HUDEP-2 (cell line): ENCODE measurements at regions not wholly inside any gene's neighbourhood (a gene's known extent, or its start where the extent isn't known, plus 50 kb on each side); places are given as distances from the start of the nearest gene placed in this dataset.
"Not testable (repeated sequence)": the region's sequence is repeated elsewhere in the genome, so short reads cannot be mapped to it uniquely, and the experiment has no call there.

Experiments used
- DNase-seq, 76 experiments: peaks; one replicate each; lab custom pipeline; 2025; ENCODE audit not compliant: unreplicated experiment in 76 of 76; lab: John Stamatoyannopoulos, UW

- DNase-seq = no peak
Measured at GRCh38 chr14:66001356-66001755, 484.8 kb upstream of the CCDC196 start.

GRCh38 chr14:66003082-66003730 lies 483.0 kb upstream of the CCDC196 start:
- DNase-seq = no peak

- no peak for DNase-seq
Measured at GRCh38 chr14:66005900-66006434, 480.2 kb upstream of the CCDC196 start.

GRCh38 chr14:66008631-66009030 lies 477.5 kb upstream of the CCDC196 start:
- no peak for DNase-seq

- no peak for DNase-seq
Measured at GRCh38 chr14:66009089-66009488, 477.1 kb upstream of the CCDC196 start.

GRCh38 chr14:66010695-66011094 lies 475.5 kb upstream of the CCDC196 start:
- no peak for DNase-seq

- no peak for DNase-seq
Measured at GRCh38 chr14:66011855-66012254, 474.3 kb upstream of the CCDC196 start.

- not testable (repeated sequence) for DNase-seq
Measured at GRCh38 chr14:66013607-66014006, 472.6 kb upstream of the CCDC196 start.

GRCh38 chr14:66015071-66015780 lies 470.9 kb upstream of the CCDC196 start:
- DNase-seq = no peak

- DNase-seq = no peak
Measured at GRCh38 chr14:66017927-66018326, 468.2 kb upstream of the CCDC196 start.

GRCh38 chr14:66022526-66022925 lies 463.6 kb upstream of the CCDC196 start:
- DNase-seq = no peak

- no peak for DNase-seq
Measured at GRCh38 chr14:66025779-66026178, 460.4 kb upstream of the CCDC196 start.

- not testable (repeated sequence) for DNase-seq
Measured at GRCh38 chr14:66031981-66032380, 454.2 kb upstream of the CCDC196 start.

GRCh38 chr14:66032800-66033199 lies 453.4 kb upstream of the CCDC196 start:
- DNase-seq = no peak

GRCh38 chr14:66036547-66036946 lies 449.6 kb upstream of the CCDC196 start:
- DNase-seq = no peak

- DNase-seq = no peak
Measured at GRCh38 chr14:66037361-66037760, 448.8 kb upstream of the CCDC196 start.

GRCh38 chr14:66038212-66038611 lies 448.0 kb upstream of the CCDC196 start:
- no peak for DNase-seq

GRCh38 chr14:66038618-66039017 lies 447.6 kb upstream of the CCDC196 start:
- DNase-seq = no peak

GRCh38 chr14:66039495-66039894 lies 446.7 kb upstream of the CCDC196 start:
- DNase-seq = no peak

- no peak for DNase-seq
Measured at GRCh38 chr14:66041582-66041981, 444.6 kb upstream of the CCDC196 start.

GRCh38 chr14:66043921-66044320 lies 442.2 kb upstream of the CCDC196 start:
- DNase-seq = no peak

- no peak for DNase-seq
Measured at GRCh38 chr14:66045572-66046021, 440.6 kb upstream of the CCDC196 start.
